Stimulated activated effector memory CD8-positive, alpha-beta T cell treated with anti-CD3 and anti-CD28 coated beads, Interleukin-12 subunit alpha, Interleukin-12 subunit beta, amount 100 ng/mL, for 72 hours (primary cell): ENCODE measurements at regions not wholly inside any gene's neighbourhood (a gene's known extent, or its start where the extent isn't known, plus 50 kb on each side); places are given as distances from the start of the nearest gene placed in this dataset.
"Not testable (repeated sequence)": the region's sequence is repeated elsewhere in the genome, so short reads cannot be mapped to it uniquely, and the experiment has no call there.

Source experiments
- ATAC-seq: fragments of 150-1000 bp; cut with Tn5 transposase; 2 replicates; pipeline ENCODE4 v1.10.0; 2021
- DNase-seq, 2 donors: peaks; one replicate each; pipeline ENCODE4 v3.0.0; 2021 to 2022; ENCODE audit warnings: low spot score in 2 of 2
- H3K27ac Mint-ChIP-seq: one replicate; pipeline ENCODE4 v1.8.0; 2022; ENCODE audit warnings: mild to moderate bottlenecking, mixed read lengths
- H3K36me3 Mint-ChIP-seq: one replicate; pipeline ENCODE4 v1.8.0; 2022; ENCODE audit warnings: mild to moderate bottlenecking, mixed read lengths
- H3K4me1 Mint-ChIP-seq: one replicate; pipeline ENCODE4 v1.8.0; 2022; ENCODE audit warnings: mixed read lengths
- H3K4me3 Mint-ChIP-seq: one replicate; pipeline ENCODE4 v1.8.0; 2022; ENCODE audit warnings: mild to moderate bottlenecking, mixed read lengths
- H3K9me3 Mint-ChIP-seq: one replicate; pipeline ENCODE4 v1.8.0; 2022; ENCODE audit warnings: mixed read lengths

DNA sequence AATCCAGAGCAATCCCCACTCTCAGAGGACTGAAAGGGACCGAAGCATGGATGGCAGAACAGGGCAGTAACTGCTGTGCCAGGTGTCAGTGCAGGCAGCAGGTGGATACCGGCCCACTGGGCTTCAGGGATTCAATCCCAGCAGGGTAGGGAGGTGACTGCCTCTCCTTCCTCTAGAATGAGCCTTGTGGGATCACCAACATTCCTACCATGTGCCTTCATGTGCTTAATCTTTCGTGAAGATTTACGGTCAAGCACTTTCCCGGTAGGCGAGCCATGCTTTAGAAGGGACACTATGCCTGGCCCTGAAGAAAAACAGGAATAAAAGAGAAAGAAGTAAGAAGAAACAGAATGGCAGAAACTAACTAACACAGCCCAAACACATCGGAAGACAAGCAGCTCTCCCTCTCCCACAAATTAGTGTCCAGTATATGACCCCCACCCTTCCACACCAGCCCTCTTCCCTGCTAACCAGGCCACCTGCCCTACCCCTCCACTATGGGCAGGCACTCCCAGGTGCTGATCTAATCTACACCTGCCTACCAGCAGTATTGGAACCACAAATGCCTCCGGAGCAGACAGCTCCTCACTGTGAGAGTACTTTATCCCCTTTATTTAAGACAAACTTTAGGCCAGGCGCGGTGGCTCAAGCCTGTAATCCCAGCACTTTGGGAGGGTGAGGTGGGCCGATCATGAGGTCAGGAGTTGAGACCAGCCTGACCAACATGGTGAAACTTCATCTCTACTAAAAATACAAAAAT is 162.5 kb downstream of the NUFIP1 start:
- H3K36me3 Mint-ChIP-seq: no peaks in the 10 kb centered on the region
- no peaks in the 10 kb centered on the region for H3K4me1 Mint-ChIP-seq
- DNase-seq: no peak
- H3K9me3 Mint-ChIP-seq: no peaks in the 10 kb centered on the region
- H3K4me3 Mint-ChIP-seq: no peak overlapping the region
- no peak for ATAC-seq
- no peak overlapping the region for H3K27ac Mint-ChIP-seq

- H3K4me3 Mint-ChIP-seq: no peak overlapping the region
- H3K9me3 Mint-ChIP-seq: no peaks in the 10 kb centered on the region
- no peak for ATAC-seq
Measured at GRCh38 chr13:44825953-44826352, 163.3 kb downstream of the NUFIP1 start.

GRCh38 chr13:44823555-44823954 is 165.7 kb downstream of the NUFIP1 start:
- not testable (repeated sequence) for H3K4me3 Mint-ChIP-seq, ATAC-seq, DNase-seq, H3K9me3 Mint-ChIP-seq, H3K27ac Mint-ChIP-seq, H3K36me3 Mint-ChIP-seq
- H3K4me1 Mint-ChIP-seq: peaks cover 11% of the 10 kb centered on the region

More at GRCh38 chr13:44825953-44826352, 163.3 kb downstream of the NUFIP1 start:
- Mint-ChIP-seq H3K4me1 (no peaks in the 10 kb centered on the region), H3K27ac (no peak overlapping the region), H3K36me3 (no peaks in the 10 kb centered on the region)
- no peak for DNase-seq

GRCh38 chr13:44822291-44822690 is 167.0 kb downstream of the NUFIP1 start:
- Mint-ChIP-seq H3K36me3 (no peaks in the 10 kb centered on the region), H3K4me1 (peaks cover 14% of the 10 kb centered on the region), H3K9me3 (no peaks in the 10 kb centered on the region), H3K27ac (no peak overlapping the region), H3K4me3 (no peak overlapping the region)
- DNase-seq: no peak
- ATAC-seq: no peak

DNA sequence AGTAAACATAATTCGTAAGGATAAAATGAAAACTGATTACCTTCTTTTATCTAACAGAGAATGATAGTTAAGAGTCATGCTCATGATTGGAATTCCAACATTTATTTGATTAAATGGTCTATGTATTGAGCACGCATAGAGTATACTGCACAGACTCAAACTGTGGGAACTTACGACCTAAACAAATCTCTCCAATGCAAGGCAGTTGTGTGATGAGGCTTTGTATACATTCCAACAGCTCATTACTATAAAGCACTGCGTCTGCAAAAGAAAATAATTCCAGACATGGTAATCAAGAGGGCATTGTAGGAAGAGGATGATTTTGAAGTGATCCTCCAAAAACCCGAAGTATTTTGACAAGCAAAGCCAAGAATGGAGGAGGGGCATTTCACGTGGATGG is 169.5 kb downstream of the NUFIP1 start:
- ATAC-seq (no peak), DNase-seq (no peak)
- peaks cover 25% of the 10 kb centered on the region for H3K4me1 Mint-ChIP-seq
- no peaks in the 10 kb centered on the region for H3K36me3 Mint-ChIP-seq
- no peak overlapping the region for H3K4me3 Mint-ChIP-seq
- no peaks in the 10 kb centered on the region for H3K9me3 Mint-ChIP-seq
- peak overlapping the region; percentile 11 for H3K27ac Mint-ChIP-seq

- Mint-ChIP-seq H3K9me3 (no peaks in the 10 kb centered on the region), H3K36me3 (no peaks in the 10 kb centered on the region), H3K27ac (peak overlapping the region; percentile 11), H3K4me1 (peaks cover 25% of the 10 kb centered on the region), H3K4me3 (no peak overlapping the region)
- ATAC-seq (peak; percentile 88), DNase-seq (peak in 1 of 2 donors; percentile 49)
Measured at GRCh38 chr13:44819245-44819644, 170.0 kb downstream of the NUFIP1 start.

- Mint-ChIP-seq H3K9me3 (no peaks in the 10 kb centered on the region), H3K27ac (no peak overlapping the region), H3K4me3 (no peak overlapping the region), H3K4me1 (peaks cover 25% of the 10 kb centered on the region), H3K36me3 (no peaks in the 10 kb centered on the region)
- DNase-seq (no peak), ATAC-seq (no peak)
Measured at GRCh38 chr13:44818428-44818827, 170.8 kb downstream of the NUFIP1 start.

DNA sequence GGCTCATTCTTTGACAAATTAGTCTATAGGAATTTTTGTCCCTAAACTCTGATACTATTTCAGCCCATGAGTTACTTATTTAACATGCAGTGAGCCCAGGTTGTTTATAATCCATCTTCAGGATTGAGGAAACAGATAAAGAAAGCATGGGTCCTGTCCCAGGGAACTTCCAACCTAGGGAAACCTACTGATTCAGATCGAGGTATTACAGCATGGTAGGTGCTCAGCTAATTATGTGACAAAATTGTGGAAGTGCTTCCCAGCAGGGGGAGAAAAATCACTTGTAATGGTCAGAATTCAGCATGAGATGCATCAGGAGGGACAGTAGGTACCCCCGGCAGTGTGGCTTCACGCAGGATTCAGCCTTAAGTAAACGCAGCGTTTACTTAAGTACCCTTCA is 171.3 kb downstream of the NUFIP1 start:
- H3K4me3 Mint-ChIP-seq: no peak overlapping the region
- ATAC-seq: no peak
- no peaks in the 10 kb centered on the region for H3K36me3 Mint-ChIP-seq
- H3K4me1 Mint-ChIP-seq: peaks cover 25% of the 10 kb centered on the region
- H3K27ac Mint-ChIP-seq: no peak overlapping the region
- DNase-seq: no peak
- no peaks in the 10 kb centered on the region for H3K9me3 Mint-ChIP-seq

DNA sequence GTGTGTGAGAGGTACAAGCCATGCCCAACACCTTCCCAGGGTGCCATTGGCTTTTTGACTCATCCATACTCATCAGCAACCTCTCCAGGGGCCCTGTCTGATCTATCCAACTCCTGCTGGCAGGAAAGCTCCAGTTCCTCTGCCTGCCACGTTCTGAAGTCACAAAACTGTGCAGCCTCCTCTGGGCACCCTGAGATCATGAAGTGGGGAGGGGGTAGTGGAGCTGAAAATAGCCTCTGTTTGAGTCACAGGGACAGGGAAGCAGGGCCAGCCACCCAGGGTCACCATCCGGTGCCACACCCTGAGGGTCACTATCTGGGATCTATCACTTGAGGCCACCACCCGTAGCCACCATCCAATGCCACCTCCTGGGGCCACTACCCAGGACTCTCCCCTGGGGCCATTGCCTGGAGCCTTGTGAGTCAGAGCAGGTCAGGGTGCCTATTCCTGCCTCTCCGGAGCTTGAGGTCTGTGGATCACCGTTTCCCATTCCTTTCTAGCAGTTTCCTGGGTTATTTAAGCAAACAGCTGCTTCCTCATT is 172.1 kb downstream of the NUFIP1 start:
- Mint-ChIP-seq H3K4me3 (no peak overlapping the region), H3K27ac (no peak overlapping the region), H3K36me3 (no peaks in the 10 kb centered on the region), H3K9me3 (no peaks in the 10 kb centered on the region), H3K4me1 (peaks cover 25% of the 10 kb centered on the region)
- DNase-seq (no peak), ATAC-seq (no peak)

GRCh38 chr13:44816701-44817100 is 172.6 kb downstream of the NUFIP1 start:
- ATAC-seq: no peak
- Mint-ChIP-seq H3K36me3 (no peaks in the 10 kb centered on the region), H3K4me3 (no peak overlapping the region), H3K27ac (no peak overlapping the region), H3K9me3 (no peaks in the 10 kb centered on the region), H3K4me1 (peaks cover 25% of the 10 kb centered on the region)
- no peak for DNase-seq

DNA sequence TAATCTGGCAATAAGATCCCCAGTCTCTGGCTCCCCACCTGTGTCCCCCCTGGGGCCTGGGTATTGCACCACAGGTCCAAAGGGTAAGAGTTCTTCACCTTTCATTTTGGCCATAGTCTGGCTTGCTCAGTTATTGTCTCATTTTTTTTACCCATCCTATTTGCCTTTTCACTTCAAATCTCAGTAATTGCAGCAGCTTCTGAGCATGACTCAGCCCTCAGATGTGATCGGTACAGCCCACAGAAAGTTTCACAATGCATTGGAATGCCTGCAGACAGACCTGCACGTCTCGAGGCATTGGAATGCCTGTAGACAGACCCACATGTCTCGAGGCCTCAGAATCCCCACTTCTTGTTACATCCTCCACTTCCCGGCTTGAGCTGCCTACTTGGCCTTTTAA is 173.6 kb downstream of the NUFIP1 start:
- Mint-ChIP-seq H3K4me3 (no peak overlapping the region), H3K27ac (peak overlapping the region; percentile 9), H3K9me3 (no peaks in the 10 kb centered on the region), H3K4me1 (peaks cover 25% of the 10 kb centered on the region), H3K36me3 (no peaks in the 10 kb centered on the region)
- ATAC-seq (peak; percentile 79), DNase-seq (peak in 1 of 2 donors; percentile 51)

DNA sequence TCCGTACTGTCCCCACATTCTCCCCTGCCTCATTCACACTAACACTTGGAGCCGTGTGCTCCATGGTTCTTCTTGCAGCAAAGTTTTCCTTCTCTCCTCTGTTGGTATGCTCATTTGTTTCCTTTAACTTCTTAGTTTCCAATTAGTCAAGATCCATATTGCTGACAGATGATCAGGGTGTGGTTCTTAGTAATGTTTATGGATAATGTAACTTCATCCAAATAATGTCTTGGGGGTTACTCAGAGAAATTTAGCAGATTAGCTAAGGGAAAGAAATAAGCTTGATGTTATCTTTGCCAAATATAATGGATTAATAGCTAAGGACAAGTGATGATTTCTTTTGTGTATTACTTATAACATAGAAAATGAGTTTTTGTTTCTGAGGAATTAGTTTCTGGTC is 174.4 kb downstream of the NUFIP1 start:
- Mint-ChIP-seq H3K27ac (no peak overlapping the region), H3K4me1 (peaks cover 25% of the 10 kb centered on the region), H3K36me3 (no peaks in the 10 kb centered on the region), H3K9me3 (no peaks in the 10 kb centered on the region), H3K4me3 (no peak overlapping the region)
- no peak for DNase-seq
- no peak for ATAC-seq

GRCh38 chr13:44814161-44814560 is 175.1 kb downstream of the NUFIP1 start:
- peaks cover 19% of the 10 kb centered on the region for H3K4me1 Mint-ChIP-seq
- H3K4me3 Mint-ChIP-seq: no peak overlapping the region
- no peak overlapping the region for H3K27ac Mint-ChIP-seq
- DNase-seq (no peak), ATAC-seq (no peak)
- H3K36me3 Mint-ChIP-seq: no peaks in the 10 kb centered on the region
- H3K9me3 Mint-ChIP-seq: no peaks in the 10 kb centered on the region

DNA sequence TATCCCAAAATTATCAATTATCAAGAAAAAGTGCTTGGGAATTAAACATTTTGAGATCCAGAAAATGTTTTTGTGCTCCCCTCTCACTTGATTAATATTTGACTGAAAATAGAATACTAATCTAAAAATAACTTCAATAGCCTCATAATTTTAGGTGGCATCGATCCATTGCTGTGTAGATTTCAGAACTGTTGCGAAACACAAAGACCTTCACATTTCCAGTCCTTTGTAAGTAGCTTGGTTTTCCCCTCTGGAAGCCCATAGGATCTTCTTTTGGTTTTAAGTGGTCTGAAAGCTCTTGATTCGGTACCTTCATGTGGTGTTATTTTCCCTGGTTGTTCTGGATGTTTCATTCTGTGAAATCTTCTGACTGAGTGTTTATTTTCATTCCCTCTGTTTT is 176.5 kb downstream of the NUFIP1 start:
- no peak overlapping the region for H3K27ac Mint-ChIP-seq
- no peaks in the 10 kb centered on the region for H3K36me3 Mint-ChIP-seq
- H3K4me3 Mint-ChIP-seq: no peak overlapping the region
- H3K9me3 Mint-ChIP-seq: no peaks in the 10 kb centered on the region
- ATAC-seq (no peak), DNase-seq (no peak)
- peaks cover 11% of the 10 kb centered on the region for H3K4me1 Mint-ChIP-seq

DNA sequence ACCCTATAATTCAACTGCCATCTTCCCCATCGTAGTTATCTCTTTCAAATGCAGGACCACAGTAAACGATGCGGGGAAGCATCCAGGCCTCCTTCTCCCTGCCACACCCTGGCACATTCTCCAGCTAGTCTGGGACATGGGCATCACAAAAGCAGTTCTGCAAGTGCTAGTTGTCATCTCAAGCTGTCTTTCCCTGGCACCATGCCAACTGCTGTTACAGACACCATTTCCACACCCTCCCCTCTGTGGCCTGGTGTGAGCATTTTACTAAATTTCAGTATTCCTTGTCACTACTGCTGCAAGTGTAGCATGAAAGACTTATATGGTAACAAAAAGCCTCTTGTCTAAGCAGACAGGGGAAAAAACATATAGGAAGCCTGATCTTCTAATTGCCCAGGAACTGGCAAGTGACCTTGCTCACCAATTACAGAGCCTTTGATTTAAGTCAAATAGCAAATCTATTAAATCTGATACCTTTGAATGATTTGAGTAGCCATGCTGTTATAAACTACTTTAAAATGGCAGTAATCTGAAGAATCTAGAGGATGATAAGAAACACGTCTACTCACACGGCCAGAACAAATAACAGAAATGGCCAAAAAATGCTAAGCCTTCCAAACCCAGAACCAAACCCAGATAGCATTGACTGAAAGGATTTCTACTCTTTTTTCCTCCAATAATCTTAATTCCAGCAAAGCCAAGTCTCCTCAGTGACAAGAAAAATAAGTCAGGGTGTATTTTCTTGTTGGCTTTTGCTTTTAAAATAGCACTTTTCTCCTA is 179.0 kb downstream of the NUFIP1 start:
- no peak for ATAC-seq
- DNase-seq: no peak
- Mint-ChIP-seq H3K36me3 (no peaks in the 10 kb centered on the region), H3K4me1 (peaks cover 3% of the 10 kb centered on the region), H3K4me3 (no peak overlapping the region), H3K27ac (no peak overlapping the region), H3K9me3 (no peaks in the 10 kb centered on the region)

DNA sequence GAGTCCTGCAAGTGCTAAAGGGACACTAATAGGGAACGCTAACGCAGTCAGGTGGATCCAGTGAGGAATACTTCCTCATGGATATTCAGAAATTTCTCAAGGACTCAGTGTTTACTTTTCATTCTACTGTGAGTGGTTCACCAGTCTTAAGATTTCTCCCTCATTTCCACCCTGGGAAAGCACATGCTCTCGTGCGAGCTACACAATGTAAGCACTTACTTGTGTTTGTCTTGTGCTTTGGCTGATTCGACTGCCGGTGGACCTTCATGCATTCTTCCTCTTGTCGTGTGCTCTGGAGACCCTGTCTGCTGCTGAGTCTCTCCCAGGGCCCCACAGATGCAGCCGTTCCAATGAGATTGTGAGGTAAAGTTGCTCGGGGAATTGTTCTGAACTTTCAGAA is 180.1 kb downstream of the NUFIP1 start:
- no peaks in the 10 kb centered on the region for H3K36me3 Mint-ChIP-seq
- no peaks in the 10 kb centered on the region for H3K4me1 Mint-ChIP-seq
- ATAC-seq (no peak), DNase-seq (no peak)
- H3K27ac Mint-ChIP-seq: no peak overlapping the region
- no peak overlapping the region for H3K4me3 Mint-ChIP-seq
- H3K9me3 Mint-ChIP-seq: no peaks in the 10 kb centered on the region
